HS-27A (cell line): ENCODE measurements at regions not wholly inside any gene's neighbourhood (a gene's known extent, or its start where the extent isn't known, plus 50 kb on each side); places are given as distances from the start of the nearest gene placed in this dataset.
A peak's percentile ranks its signal among the peaks of the same experiment; 100 is the strongest.

Source experiments
- DNase-seq: peaks from one replicate; pipeline ENCODE4 v3.0.0-alpha.2; 2012; ENCODE audit warnings: low read depth, missing footprints

DNA sequence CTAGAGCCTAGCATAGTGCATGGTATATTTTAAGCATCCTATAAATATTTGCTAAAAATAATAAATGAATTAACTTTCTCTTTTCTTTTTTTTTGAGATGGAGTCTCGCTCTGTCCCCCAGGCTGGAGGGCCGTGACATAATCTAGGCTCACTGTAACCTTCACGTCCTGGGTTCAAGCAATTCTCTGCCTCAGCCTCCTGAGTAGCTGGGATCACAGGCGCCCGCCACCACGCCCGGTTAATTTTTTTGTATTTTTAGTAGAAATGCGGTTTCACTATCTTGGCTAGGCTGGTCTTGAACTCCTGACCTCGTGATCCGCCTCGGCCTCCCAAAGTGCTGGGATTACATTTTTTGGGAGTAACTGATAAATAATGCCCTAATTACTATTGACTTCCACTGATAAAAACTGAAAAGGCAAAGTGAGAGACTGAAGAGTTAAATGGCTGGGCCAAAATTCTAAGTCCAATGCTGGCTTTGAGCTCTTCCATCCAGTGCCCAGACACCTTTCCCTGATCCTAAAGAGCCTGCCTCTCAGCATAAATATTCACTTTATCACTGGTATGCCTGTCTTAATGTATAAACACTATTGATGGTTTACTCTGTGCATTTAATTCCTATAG is 213.0 kb upstream of the KRR1 start:
- DNase-seq = no peak

DNA sequence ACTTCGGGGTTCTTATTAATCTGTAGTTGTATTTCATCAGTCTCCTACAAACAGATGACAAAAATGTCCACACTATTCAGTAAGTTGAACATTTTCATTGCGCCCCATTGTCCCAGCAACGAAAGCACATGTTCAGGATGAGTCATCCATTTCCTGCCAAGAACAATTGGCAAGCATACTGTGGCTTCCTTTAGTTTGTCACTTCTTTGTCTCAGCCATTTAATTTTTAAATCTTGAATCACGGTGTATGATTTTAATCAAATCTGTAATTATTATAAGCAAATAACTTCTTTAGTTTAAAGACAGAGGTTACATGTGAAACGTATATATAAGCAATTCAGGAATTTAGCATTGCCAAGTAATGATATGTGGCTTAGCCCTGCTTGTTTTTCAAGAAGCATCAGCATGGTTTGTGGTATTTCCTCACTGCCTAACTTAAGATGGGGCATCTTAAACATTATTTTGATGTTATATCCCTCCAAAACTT is 211.3 kb upstream of the KRR1 start:
- peak; percentile 73 for DNase-seq

DNA sequence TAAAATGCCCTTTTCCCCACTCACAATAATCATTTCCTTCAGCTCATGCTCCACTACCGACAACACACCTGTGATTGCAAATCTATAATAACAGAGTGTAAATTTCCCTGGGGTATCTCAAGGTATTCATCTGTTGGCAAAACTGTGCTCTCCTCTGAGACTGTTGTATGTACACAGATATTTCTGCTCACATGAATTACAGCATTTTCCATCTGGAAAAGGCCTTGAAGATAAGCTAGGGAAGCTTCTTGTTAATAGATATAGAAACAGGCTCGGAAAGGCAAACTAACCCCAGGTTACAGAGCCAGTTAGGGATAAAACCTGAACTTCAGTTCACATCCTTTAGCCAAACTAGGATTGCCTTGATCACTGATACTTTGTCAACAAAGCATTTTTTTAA is 210.4 kb upstream of the KRR1 start:
- DNase-seq = no peak

DNA sequence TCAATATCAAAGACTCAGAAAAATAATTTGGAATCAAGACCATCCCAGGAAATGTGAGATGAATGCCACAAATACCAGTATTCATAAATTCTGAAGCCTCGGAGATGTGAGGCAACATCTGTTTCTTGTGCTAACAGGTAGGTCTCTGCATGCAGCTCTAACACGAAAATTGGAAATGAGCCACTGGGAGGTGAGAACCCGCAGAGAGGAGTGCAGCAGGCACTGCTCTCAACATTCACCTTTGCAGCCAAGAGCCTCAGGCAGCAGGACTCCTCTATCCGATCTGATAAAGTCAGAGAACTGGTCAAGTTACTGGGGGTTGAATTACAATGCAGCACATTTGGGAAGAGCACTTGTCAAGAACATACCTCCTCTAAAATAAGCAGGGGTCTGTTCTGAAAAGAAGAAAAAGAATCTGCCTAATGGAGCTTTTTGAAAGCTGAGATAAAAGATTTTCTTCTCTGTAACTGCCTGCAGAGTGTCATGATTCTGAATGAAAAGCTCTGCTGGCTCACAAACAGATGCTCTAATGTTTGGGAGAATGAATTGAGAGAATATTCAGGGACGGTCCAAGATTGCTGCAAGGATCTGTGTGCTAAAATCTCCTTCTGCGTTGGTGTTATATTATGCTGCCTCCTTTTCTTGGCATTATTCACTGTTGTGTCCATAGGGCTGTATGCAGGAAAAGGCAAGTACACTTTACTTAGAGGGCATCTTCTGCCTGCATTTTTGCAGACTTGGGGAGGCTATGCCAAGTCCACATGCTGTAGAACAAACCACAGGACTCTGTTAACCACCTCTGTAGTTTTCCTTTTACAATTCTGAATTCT is 209.6 kb upstream of the KRR1 start:
- DNase-seq = no peak

DNA sequence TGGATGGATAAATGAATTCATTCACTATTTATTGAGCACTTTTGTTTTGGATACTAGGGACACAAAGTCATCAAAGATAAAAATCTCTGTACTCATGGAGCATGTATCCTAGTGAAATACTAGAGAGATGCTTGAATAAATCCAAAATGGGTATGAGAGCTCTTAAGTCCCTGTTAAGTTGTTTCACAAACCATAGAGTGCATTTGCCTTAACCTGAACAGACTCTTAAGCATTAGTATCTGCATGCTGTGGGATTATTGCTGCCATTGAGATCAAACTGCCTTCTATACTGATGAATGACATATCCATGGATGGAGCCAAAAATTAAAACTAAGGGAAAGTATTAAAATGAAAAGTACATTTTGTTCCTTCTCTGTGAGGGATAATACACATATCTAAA is 206.5 kb upstream of the KRR1 start:
- DNase-seq = no peak

DNA sequence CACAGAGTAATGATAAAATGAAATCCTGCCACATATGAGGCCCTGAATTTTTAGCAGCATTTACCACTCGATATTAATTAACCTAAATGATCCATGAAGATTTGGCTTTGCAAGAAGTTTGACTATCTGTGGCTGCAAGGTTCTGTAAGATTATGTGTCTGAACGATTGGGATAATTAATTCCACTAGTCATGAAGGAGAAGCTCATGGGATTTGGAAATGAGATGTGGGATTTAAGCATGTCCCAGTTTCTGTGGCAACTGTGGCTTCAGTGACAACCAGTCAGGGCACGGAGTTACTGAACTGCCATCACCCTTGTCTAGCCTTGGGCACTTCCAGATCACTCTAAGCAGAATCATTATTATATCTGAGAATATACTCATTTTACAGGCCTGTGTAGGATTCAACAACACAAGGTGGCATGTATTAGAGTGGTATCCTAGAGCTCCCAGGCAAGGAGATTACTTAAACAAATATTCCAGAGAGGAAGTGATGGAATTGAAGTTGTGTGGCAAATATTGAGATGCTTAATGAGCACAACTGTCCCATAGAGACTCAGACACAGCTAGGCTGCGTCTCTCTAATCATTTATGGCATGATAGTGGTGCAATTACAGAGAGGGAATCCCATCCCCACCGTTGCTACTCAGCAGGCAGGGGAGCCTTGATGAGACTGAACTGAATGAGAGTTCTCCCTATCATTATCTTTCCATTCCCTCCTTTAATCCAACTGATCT is 205.0 kb upstream of the KRR1 start:
- DNase-seq = no peak

DNA sequence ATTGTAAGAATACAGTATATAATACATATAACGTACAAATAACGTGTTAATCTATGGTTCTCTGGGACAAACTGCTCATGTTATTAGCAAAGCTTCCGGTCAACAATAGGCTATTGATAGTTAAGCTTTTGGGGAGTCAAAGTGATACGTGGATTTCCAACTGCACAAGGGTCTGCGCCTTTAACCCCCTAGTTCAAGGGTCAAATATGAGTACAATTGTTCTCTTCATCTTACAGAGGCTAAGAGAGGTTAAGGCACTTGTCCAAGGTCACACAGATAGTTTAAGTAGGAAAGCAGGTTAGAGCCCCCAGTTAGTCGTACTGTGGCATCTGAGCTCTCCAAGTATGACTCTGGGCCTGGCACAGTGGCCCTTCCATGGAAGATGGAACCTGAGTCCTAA is 204.3 kb upstream of the KRR1 start:
- no peak for DNase-seq

DNA sequence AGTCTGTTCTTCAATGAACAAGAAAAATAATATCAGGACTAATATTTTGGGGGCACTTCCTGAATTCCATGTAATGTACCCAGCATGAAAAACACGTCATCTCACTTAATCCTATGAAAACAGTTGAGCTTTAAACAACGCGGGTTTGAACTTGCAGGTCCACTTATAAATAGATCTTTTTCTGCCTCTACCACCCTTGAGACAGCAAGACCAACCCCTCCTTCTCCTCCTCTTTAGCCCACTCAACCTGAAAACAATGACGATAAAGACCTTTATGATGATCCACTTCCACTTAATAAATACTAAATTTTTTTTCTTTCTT is 203.9 kb upstream of the KRR1 start:
- no peak for DNase-seq

DNA sequence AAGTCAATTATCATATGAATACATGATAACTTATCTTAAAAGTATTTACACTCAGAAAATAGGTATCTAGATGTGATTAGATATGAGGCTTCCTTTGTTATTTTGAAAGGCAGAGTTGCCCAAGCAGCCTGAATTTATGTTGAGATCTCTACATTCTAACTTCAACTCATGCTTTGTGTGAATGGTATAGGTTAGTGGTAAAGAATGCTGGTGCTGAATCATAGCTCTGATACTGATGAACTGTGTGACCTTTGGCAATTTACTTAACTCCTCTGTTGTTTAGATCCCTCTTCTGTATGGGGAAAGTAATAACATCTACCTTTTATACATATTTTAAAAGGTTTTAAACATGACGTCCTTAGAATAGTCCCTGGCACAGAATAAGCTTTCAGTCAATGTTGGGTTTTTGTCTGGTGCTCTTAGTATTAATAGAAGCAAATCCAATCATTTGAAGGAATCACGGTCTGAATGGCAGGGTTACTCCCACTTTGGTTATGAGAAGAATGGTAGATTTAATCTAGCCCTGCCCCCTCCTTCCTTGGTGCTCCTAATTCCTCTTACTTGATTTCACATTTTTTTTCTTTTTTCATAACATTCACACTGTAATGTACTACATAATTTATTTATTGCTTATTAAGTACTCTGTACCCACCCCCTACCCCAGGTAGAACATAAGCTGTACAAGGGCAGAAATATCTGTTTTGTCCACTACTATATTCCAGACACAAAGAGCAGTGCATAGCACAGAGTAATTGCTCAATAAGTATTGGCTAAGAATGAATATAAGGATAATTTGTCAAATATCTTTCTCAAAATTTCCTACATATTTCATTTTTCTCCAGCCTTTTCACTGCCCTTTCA is 203.3 kb upstream of the KRR1 start:
- DNase-seq = no peak

DNA sequence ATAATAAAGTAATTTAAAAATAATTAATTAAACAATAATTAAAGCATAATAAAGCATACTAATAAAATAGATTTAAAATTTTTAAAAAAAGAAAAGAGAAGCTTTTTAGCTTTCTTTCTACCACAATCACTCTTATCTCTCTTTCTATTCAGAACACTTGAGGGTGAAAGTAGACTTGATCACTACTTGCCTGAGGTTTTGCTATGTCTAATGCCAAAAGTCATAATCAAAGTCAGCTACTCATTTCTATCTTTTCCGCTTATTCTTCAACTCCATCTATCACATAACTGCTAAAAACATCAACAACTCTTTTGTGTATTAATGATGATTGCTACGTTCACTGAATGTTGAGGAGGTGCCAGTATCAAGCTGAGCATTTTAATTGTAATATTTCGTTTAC is 202.0 kb upstream of the KRR1 start:
- DNase-seq = no peak

DNA sequence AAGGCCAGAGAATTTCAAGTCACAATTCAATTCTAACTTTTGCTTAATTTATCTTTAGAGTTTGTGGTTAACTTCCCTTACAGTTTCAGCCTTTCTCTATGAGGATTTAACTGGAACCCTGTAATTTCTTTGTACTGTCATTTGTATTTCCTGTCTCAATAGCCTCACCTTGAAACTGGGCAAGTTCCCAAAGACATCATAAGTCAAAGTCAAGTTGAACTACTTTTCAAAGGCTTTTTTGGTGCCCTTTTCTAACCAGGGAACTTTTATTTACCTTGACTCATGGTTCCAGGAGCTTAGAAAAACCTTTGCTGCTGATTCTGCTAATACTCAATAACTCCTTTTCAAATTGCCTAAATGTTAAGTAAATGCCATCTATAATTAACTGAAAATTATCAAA is 200.8 kb upstream of the KRR1 start:
- DNase-seq = no peak

DNA sequence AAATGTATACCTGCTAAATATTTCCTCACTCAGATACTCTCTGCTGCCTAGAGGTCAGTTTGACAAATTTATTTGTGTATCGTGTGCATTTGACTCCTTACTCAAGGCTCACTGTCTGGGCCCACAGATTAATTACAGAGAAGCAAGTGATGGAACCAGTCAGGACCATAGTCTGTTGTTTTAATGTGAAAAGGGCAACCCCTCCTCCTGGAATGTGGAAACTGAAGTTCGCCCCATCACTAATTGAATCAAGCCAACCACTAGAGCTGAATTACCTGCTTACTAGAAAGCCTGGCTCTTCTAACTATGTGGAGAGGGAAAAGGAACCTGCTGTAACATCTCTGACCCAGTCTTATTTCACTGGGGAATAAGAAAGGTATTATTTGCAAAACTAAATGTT is 199.9 kb upstream of the KRR1 start:
- no peak for DNase-seq

DNA sequence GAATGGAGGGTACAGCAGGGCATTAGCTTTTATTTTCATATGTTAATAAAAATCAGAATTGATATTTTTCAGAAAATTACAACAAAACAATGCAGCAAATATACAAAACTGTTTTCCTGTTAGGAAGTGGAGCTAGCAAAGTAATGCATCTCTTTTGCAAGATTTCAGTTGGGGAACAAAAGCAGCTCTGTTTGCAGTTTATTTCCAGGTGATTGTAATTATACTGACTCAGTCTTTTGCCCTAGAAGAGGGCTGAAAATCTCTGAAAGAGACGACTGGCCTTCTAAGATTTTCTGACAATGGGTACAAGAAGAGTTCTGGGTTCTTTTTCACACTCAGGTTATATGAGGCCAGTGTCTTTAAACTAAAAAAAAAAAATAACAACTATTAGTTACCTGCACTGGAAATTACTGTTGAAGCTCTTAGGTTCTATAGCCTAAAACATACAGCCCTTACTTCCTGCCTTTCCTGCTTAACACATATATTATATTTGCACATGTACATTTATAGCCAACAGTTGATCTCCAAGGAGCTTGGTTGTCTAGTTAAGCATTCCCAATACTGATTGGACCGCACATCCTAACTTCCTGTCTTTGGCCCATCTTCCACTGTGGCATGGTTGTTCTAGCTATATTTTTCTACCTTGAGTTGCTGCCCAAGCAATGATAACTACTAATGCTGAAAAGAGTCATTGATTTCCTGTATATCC is 199.1 kb upstream of the KRR1 start:
- no peak for DNase-seq

DNA sequence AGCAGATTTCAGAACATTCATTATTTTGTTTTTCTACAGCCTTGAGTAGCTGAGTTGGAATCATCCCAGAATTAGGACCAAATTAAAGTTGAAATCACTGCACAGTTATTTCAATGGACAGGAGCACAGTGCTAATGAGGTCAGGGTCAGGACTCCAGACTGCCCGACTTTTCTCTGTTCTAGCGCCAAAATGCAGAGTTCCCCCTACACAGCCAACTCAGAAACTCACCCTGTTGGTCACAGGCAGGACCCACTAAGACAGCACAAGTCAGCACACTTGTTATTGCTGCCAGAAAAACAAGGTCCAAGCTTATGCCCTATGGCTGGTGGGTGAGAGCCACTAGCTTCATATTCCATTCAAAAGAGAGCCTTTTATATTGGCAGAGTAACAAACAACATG is 198.1 kb upstream of the KRR1 start:
- no peak for DNase-seq

DNA sequence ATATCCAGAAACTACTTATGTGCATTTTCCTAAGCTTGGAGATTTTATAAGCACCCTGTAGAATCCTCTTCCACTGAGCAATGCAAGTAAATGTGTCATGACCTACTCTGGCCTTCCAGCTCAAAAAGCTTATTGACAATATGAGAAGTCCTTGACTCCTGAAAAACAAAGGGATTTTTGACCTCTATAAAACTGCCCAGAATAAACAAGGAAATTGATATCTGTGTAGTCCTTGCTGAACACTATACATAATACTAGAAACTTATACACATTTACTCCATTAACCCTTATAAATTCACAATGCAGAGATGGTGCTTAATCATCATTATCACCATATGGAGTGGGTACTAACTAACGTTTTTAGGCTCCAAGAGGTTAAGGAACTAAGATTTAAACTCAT is 197.4 kb upstream of the KRR1 start:
- DNase-seq = no peak

DNA sequence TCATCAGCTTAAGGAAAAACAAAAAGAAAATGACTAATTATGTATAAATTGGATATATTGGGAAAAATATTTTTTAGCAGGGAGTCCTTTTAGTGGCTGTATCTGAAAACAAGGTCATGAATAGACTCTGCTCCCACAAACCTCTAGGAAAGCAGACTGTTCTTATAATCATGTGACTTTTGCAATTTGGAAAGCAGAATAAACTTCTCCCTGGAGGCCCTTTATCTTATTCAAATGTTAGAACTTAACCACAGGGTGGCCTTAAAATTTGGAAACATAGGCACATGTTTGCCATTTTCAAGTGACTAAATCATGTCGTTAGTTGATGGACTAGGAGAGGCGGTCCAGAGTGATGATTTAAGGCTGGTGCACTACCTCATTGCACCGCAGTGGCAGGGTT is 196.6 kb upstream of the KRR1 start:
- DNase-seq = no peak

DNA sequence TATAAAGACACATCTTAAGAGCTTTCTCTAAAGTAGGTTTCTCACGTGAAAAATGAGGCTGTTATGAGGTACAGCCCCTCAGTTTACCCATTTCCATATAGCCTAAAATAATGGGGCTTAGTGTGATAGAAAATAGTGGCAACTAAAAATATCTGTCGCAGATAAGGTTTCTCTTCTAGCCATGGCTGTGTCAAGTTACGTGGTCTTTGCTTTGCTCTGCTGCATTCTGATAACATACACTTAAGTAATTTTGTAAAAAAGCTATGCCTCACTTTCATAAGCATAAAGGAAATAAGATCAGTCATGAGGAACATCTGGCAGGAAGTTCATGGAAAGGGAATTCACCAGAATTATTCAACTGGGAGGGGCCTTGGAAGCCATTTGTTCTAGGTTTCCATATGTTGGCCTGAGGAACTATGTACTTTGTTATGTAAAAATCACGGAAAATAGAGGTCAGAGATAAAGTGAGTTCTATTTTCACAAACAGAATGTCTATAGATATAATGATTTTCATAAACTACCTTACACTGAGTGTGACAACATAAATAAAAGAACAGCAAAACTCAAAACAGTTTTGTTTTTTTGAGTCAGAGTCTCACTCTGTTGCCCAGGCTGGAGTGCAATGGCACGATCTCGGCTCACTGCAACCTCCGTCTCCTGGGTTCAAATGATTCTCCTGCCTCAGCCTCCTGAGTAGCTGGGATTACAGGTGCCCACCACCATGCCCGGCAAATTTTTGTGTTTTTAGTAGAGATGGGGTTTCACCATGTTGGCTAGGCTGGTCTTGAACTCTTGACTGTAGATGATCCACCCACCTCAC is 195.6 kb upstream of the KRR1 start:
- no peak for DNase-seq

DNA sequence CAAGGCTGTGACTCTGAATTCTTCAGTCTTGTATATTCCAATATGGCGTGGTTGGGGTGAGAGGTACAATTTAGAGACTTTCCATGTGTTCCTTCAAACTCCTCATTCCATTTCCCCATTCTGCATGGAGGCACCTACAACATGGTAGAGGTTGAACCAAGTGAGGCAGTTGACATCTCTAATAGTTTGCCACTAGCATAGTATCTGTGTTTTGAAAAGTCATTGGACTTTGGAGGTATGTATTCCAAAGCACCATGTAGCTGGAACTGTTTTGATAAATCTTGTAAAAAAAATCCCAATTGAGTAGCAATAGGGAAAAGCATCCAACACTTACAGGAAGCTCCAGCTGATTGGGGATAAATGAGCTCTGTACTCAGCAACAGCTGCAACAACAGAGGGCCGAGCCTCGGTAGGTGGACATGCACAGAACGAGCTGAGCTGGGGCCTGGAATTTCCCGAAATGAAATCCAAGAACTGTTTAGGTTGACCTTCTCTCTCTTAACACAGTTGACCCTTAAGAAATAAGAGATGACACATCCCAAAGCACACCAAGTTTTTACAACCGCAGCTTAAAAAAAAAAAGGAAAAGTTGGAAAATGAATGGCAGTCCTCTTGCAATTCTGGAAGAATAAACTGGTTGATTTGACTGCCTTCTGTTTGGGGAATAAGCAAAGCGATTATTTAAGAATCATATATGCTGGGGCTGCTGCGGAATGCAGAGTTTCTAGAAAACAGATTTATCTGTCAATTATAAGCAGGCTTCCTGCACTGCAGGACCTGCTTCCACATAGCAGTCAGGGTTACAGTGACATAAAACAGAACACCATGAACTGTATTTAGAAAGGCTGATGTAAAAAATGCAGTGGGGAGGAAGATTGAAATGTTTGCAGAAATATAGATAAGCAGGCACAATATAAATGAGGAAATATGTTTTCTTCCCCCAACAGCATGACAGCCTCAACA is 194.6 kb upstream of the KRR1 start:
- peak; percentile 90 for DNase-seq

DNA sequence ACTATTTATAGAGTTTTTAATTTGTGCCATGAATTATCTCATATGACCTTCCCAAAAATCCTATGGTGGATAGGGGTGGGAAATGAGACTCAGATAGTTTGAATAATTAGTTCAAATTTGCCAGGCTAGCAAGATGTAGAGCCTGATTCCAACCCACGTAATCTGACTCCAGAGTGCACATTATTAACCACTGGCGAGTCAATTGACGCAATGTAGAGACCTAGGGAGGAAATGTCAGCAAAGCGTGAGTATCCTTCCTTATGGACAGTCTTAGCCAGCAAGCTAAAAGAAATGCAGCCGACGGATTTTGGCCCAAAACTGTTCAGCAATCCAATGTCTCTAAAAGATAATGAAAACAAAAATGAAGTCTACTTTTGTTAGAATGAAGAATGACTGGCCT is 193.3 kb upstream of the KRR1 start:
- no peak for DNase-seq

DNA sequence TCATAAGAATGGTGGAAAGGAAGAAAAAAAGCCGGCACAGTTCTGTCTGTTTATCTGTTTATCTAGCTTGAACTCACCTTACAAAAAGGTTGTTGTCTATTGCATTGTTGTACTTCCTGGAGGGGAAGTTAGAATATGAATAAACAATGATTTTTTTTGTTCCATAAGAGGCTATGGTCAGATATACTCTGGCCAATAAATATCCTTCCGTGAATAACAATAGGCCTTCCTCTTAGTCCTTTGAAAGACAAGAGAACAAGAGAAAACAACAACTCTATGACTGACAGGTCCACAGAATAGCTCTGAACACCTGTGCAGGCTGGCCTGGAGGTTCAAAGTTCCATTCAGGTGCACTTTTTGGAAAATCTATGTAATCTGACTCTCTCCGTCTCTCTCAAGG is 192.8 kb upstream of the KRR1 start:
- no peak for DNase-seq
